ENCODE measurements at regions not wholly inside any gene's neighbourhood (a gene's known extent, or its start where the extent isn't known, plus 50 kb on each side); places are given as distances from the start of the nearest gene placed in this dataset.

DNA sequence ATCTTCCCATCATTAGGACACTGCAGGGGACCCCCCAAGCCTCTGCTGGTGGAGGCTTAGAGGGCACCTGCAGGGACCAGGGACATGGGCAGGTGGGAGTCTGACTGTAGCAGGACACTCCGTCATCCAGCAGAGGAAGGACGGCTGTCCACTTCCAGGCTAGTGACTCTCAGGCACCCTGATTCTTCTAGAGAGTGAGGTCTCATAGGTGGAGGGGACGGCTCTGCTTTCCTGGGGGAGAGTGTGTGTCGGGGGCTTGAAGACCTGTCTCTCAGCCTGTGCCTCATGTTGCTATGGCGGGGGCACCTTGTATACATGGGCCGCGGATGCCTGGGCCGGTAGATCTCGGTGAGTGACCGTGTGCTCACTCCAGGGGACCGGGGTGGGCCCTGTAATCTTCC, 1116.6 kb downstream of the BRD1 start:
- TF ChIP-seq EP300 (IDR thresholded peaks at IDR 0.05) (no peak), POLR2A (IDR thresholded peaks at IDR 0.05) (no peak)
- TF ChIP-seq, protein P1, sequence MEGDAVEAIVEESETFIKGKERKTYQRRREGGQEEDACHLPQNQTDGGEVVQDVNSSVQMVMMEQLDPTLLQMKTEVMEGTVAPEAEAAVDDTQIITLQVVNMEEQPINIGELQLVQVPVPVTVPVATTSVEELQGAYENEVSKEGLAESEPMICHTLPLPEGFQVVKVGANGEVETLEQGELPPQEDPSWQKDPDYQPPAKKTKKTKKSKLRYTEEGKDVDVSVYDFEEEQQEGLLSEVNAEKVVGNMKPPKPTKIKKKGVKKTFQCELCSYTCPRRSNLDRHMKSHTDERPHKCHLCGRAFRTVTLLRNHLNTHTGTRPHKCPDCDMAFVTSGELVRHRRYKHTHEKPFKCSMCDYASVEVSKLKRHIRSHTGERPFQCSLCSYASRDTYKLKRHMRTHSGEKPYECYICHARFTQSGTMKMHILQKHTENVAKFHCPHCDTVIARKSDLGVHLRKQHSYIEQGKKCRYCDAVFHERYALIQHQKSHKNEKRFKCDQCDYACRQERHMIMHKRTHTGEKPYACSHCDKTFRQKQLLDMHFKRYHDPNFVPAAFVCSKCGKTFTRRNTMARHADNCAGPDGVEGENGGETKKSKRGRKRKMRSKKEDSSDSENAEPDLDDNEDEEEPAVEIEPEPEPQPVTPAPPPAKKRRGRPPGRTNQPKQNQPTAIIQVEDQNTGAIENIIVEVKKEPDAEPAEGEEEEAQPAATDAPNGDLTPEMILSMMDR (IDR thresholded peaks at IDR 0.05), result no peak
